H1 (cell line): ENCODE measurements at regions not wholly inside any gene's neighbourhood (a gene's known extent, or its start where the extent isn't known, plus 50 kb on each side); places are given as distances from the start of the nearest gene placed in this dataset.

Experiments
- CTCF ChIA-PET: fragments of 300-600 bp; sonication (Branson Sonifier 250); formaldehyde crosslinking; loops from one replicate; lab custom pipeline; 2021; ENCODE audit not compliant: partially characterized antibody; lab: Charles Lee
- POLR2A ChIA-PET: fragments of 300-600 bp; sonication (Branson Sonifier 250); formaldehyde crosslinking; loops from one replicate; lab custom pipeline; 2021; ENCODE audit warnings: inconsistent platforms; ENCODE audit not compliant: partially characterized antibody; lab: Charles Lee
- DNase-seq, 2 experiments: peaks; one replicate each; pipeline versions ENCODE4 v3.0.0 to v3.0.0-alpha.2; 2010 to 2022; ENCODE audit warnings: low spot score in 2 of 2, low read depth in 1 of 2, mixed read lengths in 1 of 2
- FAIRE-seq: peaks from 2 replicates; lab custom pipeline; 2011; peaks lifted over from hg19 to GRCh38; lab: Jason Lieb, UNC
- H2AFZ ChIP-seq: 2 replicates; pipeline ENCODE4 v1.8.1; 2012; ENCODE audit warnings: low read length, inconsistent platforms
- H2AK5ac ChIP-seq: 2 replicates; pipeline ENCODE4 v1.6.1; 2013; ENCODE audit warnings: low read depth, low read length
- H2BK120ac ChIP-seq: replicated peaks from 2 replicates; pipeline ENCODE3; 2013; ENCODE audit warnings: low read depth, low read length, inconsistent platforms
- H2BK12ac ChIP-seq: 2 replicates; pipeline ENCODE4 v1.6.1; 2013; ENCODE audit warnings: low read depth, low read length
- H2BK15ac ChIP-seq: 2 replicates; pipeline ENCODE4 v1.6.1; 2013; ENCODE audit warnings: low read length
- H2BK20ac ChIP-seq: 2 replicates; pipeline ENCODE4 v1.6.1; 2013; ENCODE audit warnings: low read length
- H2BK5ac ChIP-seq: 2 replicates; pipeline ENCODE4 v1.6.1; 2013; ENCODE audit warnings: low read depth, low read length
- H3K14ac ChIP-seq: 2 replicates; pipeline ENCODE4 v1.6.1; 2013; ENCODE audit warnings: inconsistent platforms; ENCODE audit not compliant: insufficient read length
- H3K18ac ChIP-seq: 2 replicates; pipeline ENCODE4 v1.6.1; 2013; ENCODE audit warnings: low read length; ENCODE audit errors: extremely low read depth
- H3K23ac ChIP-seq: 2 replicates; pipeline ENCODE4 v1.6.1; 2013; ENCODE audit warnings: inconsistent platforms; ENCODE audit not compliant: insufficient read length
- H3K23me2 ChIP-seq: 2 replicates; pipeline ENCODE4 v1.6.1; 2013; ENCODE audit warnings: low read depth, low read length
- H3K27ac ChIP-seq: 2 replicates; pipeline ENCODE4 v1.6.1; 2011; ENCODE audit warnings: low read depth, low read length, inconsistent platforms
- H3K27me3 ChIP-seq, 4 experiments: replicated peaks in 1 of 4; 1 replicate in 1 of 4; 2 replicates in 3 of 4; pipeline versions ENCODE4 v1.6.1 to v1.8.1; 2011 to 2013; ENCODE audit warnings: low read length in 3 of 4, mild to moderate bottlenecking in 3 of 4, inconsistent platforms in 2 of 4, mixed read lengths in 2 of 4, moderate library complexity in 1 of 4; ENCODE audit not compliant: control insufficient read depth in 3 of 4, insufficient read depth in 3 of 4; ENCODE audit errors: extremely low read depth in 1 of 4
- H3K36me3 ChIP-seq, 4 experiments: 2 replicates each; pipeline versions ENCODE4 v1.6.1 to v1.8.1; 2011 to 2013; ENCODE audit warnings: mild to moderate bottlenecking in 4 of 4, low read length in 3 of 4, moderate library complexity in 2 of 4, control low read depth in 1 of 4, inconsistent platforms in 1 of 4; ENCODE audit not compliant: insufficient read depth in 4 of 4, control insufficient read depth in 2 of 4
- H3K4ac ChIP-seq: replicated peaks from 2 replicates; pipeline ENCODE3; 2013; ENCODE audit warnings: low read length, low read depth, mixed read lengths, inconsistent platforms; ENCODE audit not compliant: insufficient read length
- H3K4me1 ChIP-seq, 4 experiments: replicated peaks in 1 of 4; 1 replicate in 1 of 4; 2 replicates in 3 of 4; pipeline versions ENCODE4 v1.6.1 to v1.8.1; 2011 to 2013; ENCODE audit warnings: low read length in 3 of 4, inconsistent platforms in 2 of 4, mixed read lengths in 1 of 4; ENCODE audit not compliant: insufficient read depth in 4 of 4, control insufficient read depth in 3 of 4
- H3K4me2 ChIP-seq, 2 experiments: 2 replicates each; pipeline versions ENCODE4 v1.6.1 to v1.8.1; 2011 to 2013; ENCODE audit warnings: low read depth in 2 of 2, low read length in 2 of 2, control low read depth in 1 of 2, inconsistent platforms in 1 of 2, mild to moderate bottlenecking in 1 of 2; ENCODE audit not compliant: insufficient read depth in 1 of 2
- H3K4me3 ChIP-seq, 4 experiments: fragments of 200-600, 300-600 bp in 1 of 4; sonication (generic), shearing (Covaris generic), sonication (Bioruptor Twin) in 1 of 4; 2 replicates each; pipeline versions ENCODE4 v1.5.1 to v1.8.1; 2011 to 2016; ENCODE audit warnings: low read length in 4 of 4, low read depth in 3 of 4, control low read depth in 2 of 4, inconsistent platforms in 2 of 4, mild to moderate bottlenecking in 2 of 4, mixed read lengths in 1 of 4, moderate library complexity in 1 of 4; ENCODE audit not compliant: insufficient read depth in 2 of 4; ENCODE audit errors: extremely low read depth in 1 of 4
- H3K56ac ChIP-seq: replicated peaks from 2 replicates; pipeline ENCODE3; 2013; ENCODE audit warnings: low read depth, mild to moderate bottlenecking, mixed read lengths, low read length, inconsistent platforms; ENCODE audit not compliant: insufficient read length
- H3K79me1 ChIP-seq: 2 replicates; pipeline ENCODE4 v1.6.1; 2013; ENCODE audit warnings: low read depth, low read length, control low read depth
- H3K79me2 ChIP-seq, 2 experiments: 2 replicates each; pipeline versions ENCODE4 v1.6.1 to v1.8.1; 2012 to 2013; ENCODE audit warnings: low read length in 2 of 2, mild to moderate bottlenecking in 2 of 2, inconsistent platforms in 1 of 2; ENCODE audit not compliant: insufficient read depth in 2 of 2, control insufficient read depth in 1 of 2
- H3K9ac ChIP-seq, 4 experiments: replicated peaks in 1 of 4; 1 replicate in 1 of 4; 2 replicates in 3 of 4; pipeline versions ENCODE4 v1.6.1 to v1.8.1; 2011 to 2013; ENCODE audit warnings: low read depth in 3 of 4, low read length in 3 of 4, control low read depth in 2 of 4, mild to moderate bottlenecking in 2 of 4, moderate library complexity in 2 of 4, inconsistent platforms in 1 of 4; ENCODE audit errors: extremely low read depth in 1 of 4
- H3K9me3 ChIP-seq, 2 experiments: 2 replicates each; pipeline versions ENCODE4 v1.6.1 to v1.8.1; 2012 to 2013; ENCODE audit warnings: mild to moderate bottlenecking in 2 of 2, moderate library complexity in 2 of 2, control low read depth in 1 of 2, inconsistent platforms in 1 of 2, low read depth in 1 of 2, low read length in 1 of 2, mixed read lengths in 1 of 2; ENCODE audit not compliant: insufficient read depth in 2 of 2
- H4K20me1 ChIP-seq, 2 experiments: replicated peaks in 1 of 2; 2 replicates each; pipeline versions ENCODE3 to v1.8.1; 2011 to 2013; ENCODE audit warnings: inconsistent platforms in 2 of 2, low read length in 2 of 2, mild to moderate bottlenecking in 1 of 2; ENCODE audit not compliant: insufficient read depth in 2 of 2, control insufficient read depth in 1 of 2
- H4K5ac ChIP-seq: 2 replicates; pipeline ENCODE4 v1.6.1; 2013; ENCODE audit warnings: low read length, low read depth, mixed read lengths, inconsistent platforms; ENCODE audit not compliant: insufficient read length
- H4K8ac ChIP-seq: 2 replicates; pipeline ENCODE4 v1.8.0; 2013; ENCODE audit warnings: mild to moderate bottlenecking, moderate library complexity, low read length, inconsistent platforms; ENCODE audit not compliant: insufficient read depth; ENCODE audit errors: extremely low read depth
- H4K91ac ChIP-seq: replicated peaks from 2 replicates; pipeline ENCODE3; 2013; ENCODE audit warnings: low read length, mixed read lengths, inconsistent platforms; ENCODE audit not compliant: insufficient read length
- ASH2L ChIP-seq: fragments of 200-600, 300-600 bp; sonication (generic); IDR thresholded peaks from one replicate; pipeline ENCODE4 v1.7.1; 2017; ENCODE audit warnings: low read length
- BCL11A ChIP-seq, 2 experiments: IDR thresholded peaks; one replicate each; pipeline ENCODE4 v1.6.1; 2011; ENCODE audit warnings: low read depth in 2 of 2, low read length in 2 of 2, mild to moderate bottlenecking in 2 of 2
- EZH2 ChIP-seq: fragments of 200-600 bp; sonication (generic); IDR thresholded peaks from 2 replicates; pipeline ENCODE4 v1.7.1; 2012; ENCODE audit warnings: low read depth, mild to moderate bottlenecking, moderate library complexity, low read length, inconsistent platforms; ENCODE audit not compliant: severe bottlenecking
- KDM1A ChIP-seq: fragments of 200-600, 300-600 bp; sonication (generic); IDR thresholded peaks from 2 replicates; pipeline ENCODE4 v1.7.1; 2016; ENCODE audit warnings: mild to moderate bottlenecking, low read length, borderline replicate concordance
- MAFK ChIP-seq: IDR thresholded peaks from 2 replicates; pipeline ENCODE4 v1.6.1; 2012; ENCODE audit warnings: low read depth, mild to moderate bottlenecking, improper control_type of control experiment, low read length
- TBP ChIP-seq: IDR thresholded peaks from 2 replicates; pipeline ENCODE4 v1.6.1; 2011; ENCODE audit warnings: low read depth, low read length, improper control_type of control experiment
- WGBS, 2 experiments: shearing (Covaris generic) in 1 of 2; methylation state at CpG; one replicate each; pipeline versions ENCODE4 v1.1.6 to v1.1.7; 2013 to 2015; ENCODE audit warnings: low lambda C conversion rate in 2 of 2, mixed read lengths in 2 of 2, inconsistent platforms in 1 of 2, low coverage in 1 of 2, missing lambda C conversion rate in 1 of 2; ENCODE audit not compliant: insufficient replicate concordance in 2 of 2, insufficient coverage in 1 of 2, insufficient read length in 1 of 2; ENCODE audit errors: extremely low coverage in 1 of 2, missing lambda C conversion rate in 1 of 2; 5-methylcytosine and 5-hydroxymethylcytosine counted together

- Histone ChIP-seq H3K79me1 (no peaks in the 10 kb centered on the region), H3K23me2 (no peaks in the 10 kb centered on the region), H3K14ac (no peak overlapping the region), H3K9me3 (no peaks in the 10 kb centered on the region), H3K36me3 (no peaks in the 10 kb centered on the region), H3K27me3 (no peaks in the 10 kb centered on the region), H3K4me2 (no peak overlapping the region), H2BK120ac (no peak overlapping the region), H2AFZ (no peak overlapping the region), H4K91ac (no peak overlapping the region), H3K4me1 (no peaks in the 10 kb centered on the region), H3K27ac (no peak overlapping the region), H4K5ac (no peak overlapping the region), H3K79me2 (no peaks in the 10 kb centered on the region), H2BK12ac (no peak overlapping the region), H3K9ac (no peak overlapping the region), H2BK20ac (no peak overlapping the region), H3K4me3 (no peak overlapping the region), H2BK15ac (no peak overlapping the region), H3K18ac (no peak overlapping the region), H3K4ac (no peak overlapping the region), H4K20me1 (no peaks in the 10 kb centered on the region), H3K23ac (no peak overlapping the region), H3K56ac (no peak overlapping the region), H2AK5ac (no peak overlapping the region), H2BK5ac (no peak overlapping the region), H4K8ac (no peak overlapping the region)
- FAIRE-seq = no peak
- CTCF ChIA-PET = interaction anchor here (0.8 to 1.4 kb wide), 2 partner anchors 25 to 27 kb away, joined by 3 to 6 read pairs; no protein-coding TSS in a partner anchor
- 73% methylated on average over 1 of the region's 1 CpG; no CpG with 5 or more reads in 1 of the 2 experiments for WGBS, 2 experiments
- DNase-seq = no peak
- no peak for TF ChIP-seq TBP
- no peak for TF ChIP-seq KDM1A
- no peak for TF ChIP-seq MAFK
- TF ChIP-seq BCL11A (IDR thresholded peaks at IDR 0.05; ENCODE audit: low read depth in 2 of 2, low read length in 2 of 2) = no peak
- TF ChIP-seq ASH2L = no peak
- no peak for TF ChIP-seq EZH2
- POLR2A ChIA-PET = no interaction called here
Measured at GRCh38 chr2:30382995-30383394, 64.1 kb upstream of the LCLAT1 start.
